Testis (tissue), 2 donors: ENCODE measurements at regions not wholly inside any gene's neighbourhood (a gene's known extent, or its start where the extent isn't known, plus 50 kb on each side); places are given as distances from the start of the nearest gene placed in this dataset.
"Not testable (repeated sequence)": the region's sequence is repeated elsewhere in the genome, so short reads cannot be mapped to it uniquely, and the experiment has no call there.

ENCODE experiments used
- DNase-seq: peaks from one replicate; pipeline ENCODE4 v3.0.0-alpha.2; 2019
- H3K27ac ChIP-seq, 2 donors: fragments of 200-600 bp; sonication (generic); one replicate each; pipeline ENCODE4 v1.5.1; 2019
- H3K27me3 ChIP-seq: fragments of 200-600 bp; sonication (generic); one replicate; pipeline ENCODE4 v1.5.1; 2019
- H3K36me3 ChIP-seq: fragments of 200-600 bp; sonication (generic); one replicate; pipeline ENCODE4 v1.5.1; 2017; ENCODE audit warnings: low read depth; ENCODE audit errors: missing control alignments
- H3K4me1 ChIP-seq: fragments of 200-600 bp; sonication (generic); one replicate; pipeline ENCODE4 v1.5.1; 2019
- H3K4me3 ChIP-seq, 2 donors: fragments of 200-600 bp; sonication (generic); one replicate each; pipeline ENCODE4 v1.5.1; 2017 to 2019
- H3K9me3 ChIP-seq: fragments of 200-600 bp; sonication (generic); one replicate; pipeline ENCODE4 v1.5.1; 2017
- POLR2A ChIP-seq: fragments of 450-650 bp; IDR thresholded peaks from one replicate; pipeline ENCODE4 v1.6.1; 2017; ENCODE audit warnings: antibody characterized with exemption, mild to moderate bottlenecking, moderate library complexity
- WGBS, 2 donors: methylation state at CpG; one replicate each; pipeline ENCODE4 v1.1.5; 2018; 5-methylcytosine and 5-hydroxymethylcytosine counted together
- intact Hi-C: fragments of 100-400 bp; cut with DNase I; formaldehyde crosslinking; loops from one replicate; pipeline ENCODE4 v1.15.1; 2023; ENCODE audit warnings: low total_unique reads
- TF ChIP-seq, protein P1 (sequence below), 3 experiments: fragments of 450-650 bp in 2 of 3; fragments of 200-600 bp in 1 of 3; sonication (generic) in 1 of 3; IDR thresholded peaks; one replicate each; pipeline ENCODE4 v1.5.1; 2016 to 2019; ENCODE audit warnings: antibody characterized with exemption in 3 of 3, mild to moderate bottlenecking in 2 of 3, moderate library complexity in 1 of 3

DNA sequence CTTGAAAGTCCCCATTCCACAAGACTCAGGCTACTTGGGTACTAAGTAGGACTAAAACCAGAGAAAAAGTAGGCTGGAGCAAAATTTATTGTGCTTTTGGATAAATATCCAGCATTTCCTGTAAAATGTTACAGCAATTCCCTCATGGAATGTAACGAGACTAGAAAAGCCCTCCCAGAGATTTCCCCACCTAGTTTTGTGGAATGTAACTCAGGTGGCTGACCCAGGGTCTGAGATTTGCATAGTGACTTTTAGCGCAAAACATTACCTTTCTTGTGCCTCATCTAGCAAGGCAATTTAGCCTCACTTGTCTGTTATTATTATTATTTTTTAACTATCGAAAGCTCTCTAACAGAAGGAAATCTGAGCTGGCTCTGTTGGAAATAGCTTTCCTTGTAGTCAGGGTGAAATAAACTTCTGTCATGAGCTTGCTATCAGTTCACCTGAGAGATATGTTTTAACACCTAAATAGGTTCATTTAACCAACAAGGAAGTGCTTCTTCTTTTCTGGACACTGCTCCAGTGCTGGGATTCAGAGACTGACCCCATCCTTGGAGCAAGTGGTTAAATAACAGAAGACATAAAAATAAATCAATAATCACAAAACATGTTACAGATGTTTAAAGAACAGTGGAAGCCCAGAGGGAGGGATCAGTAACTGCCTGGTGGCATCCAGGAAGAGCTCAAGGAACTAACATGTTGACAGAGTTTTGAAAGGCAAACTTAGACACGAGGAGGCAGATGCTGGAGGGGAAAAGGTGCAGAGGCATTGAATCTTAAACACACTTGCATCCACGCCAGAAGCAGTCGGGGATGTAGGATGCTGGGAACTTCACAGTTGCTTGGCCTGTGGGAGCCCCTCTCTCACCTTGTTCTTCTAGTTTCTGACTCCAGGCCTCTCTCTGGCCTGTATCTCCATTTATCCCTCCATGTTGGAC, 68.3 kb upstream of the RHOU start:
- no peak for DNase-seq
- Histone ChIP-seq H3K36me3 (no peaks in the 10 kb centered on the region), H3K9me3 (no peaks in the 10 kb centered on the region), H3K27ac (no peak overlapping the region), H3K4me3 (no peak overlapping the region), H3K4me1 (no peaks in the 10 kb centered on the region), H3K27me3 (no peaks in the 10 kb centered on the region)
- TF ChIP-seq, protein P1, sequence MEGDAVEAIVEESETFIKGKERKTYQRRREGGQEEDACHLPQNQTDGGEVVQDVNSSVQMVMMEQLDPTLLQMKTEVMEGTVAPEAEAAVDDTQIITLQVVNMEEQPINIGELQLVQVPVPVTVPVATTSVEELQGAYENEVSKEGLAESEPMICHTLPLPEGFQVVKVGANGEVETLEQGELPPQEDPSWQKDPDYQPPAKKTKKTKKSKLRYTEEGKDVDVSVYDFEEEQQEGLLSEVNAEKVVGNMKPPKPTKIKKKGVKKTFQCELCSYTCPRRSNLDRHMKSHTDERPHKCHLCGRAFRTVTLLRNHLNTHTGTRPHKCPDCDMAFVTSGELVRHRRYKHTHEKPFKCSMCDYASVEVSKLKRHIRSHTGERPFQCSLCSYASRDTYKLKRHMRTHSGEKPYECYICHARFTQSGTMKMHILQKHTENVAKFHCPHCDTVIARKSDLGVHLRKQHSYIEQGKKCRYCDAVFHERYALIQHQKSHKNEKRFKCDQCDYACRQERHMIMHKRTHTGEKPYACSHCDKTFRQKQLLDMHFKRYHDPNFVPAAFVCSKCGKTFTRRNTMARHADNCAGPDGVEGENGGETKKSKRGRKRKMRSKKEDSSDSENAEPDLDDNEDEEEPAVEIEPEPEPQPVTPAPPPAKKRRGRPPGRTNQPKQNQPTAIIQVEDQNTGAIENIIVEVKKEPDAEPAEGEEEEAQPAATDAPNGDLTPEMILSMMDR (IDR thresholded peaks at IDR 0.05): no peak
- TF ChIP-seq POLR2A: no peak
- WGBS, 2 donors: 82 to 87% methylated on average over 6 of the region's 6 CpGs
- intact Hi-C loops: no loop called here

GRCh38 chr1:228668553-228669241, 66.6 kb upstream of the RHOU start:
- Histone ChIP-seq H3K36me3 (no peaks in the 10 kb centered on the region), H3K9me3 (no peaks in the 10 kb centered on the region), H3K27ac (no peak overlapping the region), H3K27me3 (no peaks in the 10 kb centered on the region), H3K4me3 (no peak overlapping the region), H3K4me1 (no peaks in the 10 kb centered on the region)
- intact Hi-C loops: no loop called here
- DNase-seq: no peak
- TF ChIP-seq, protein P1 (IDR thresholded peaks at IDR 0.05): no peak
- no peak for TF ChIP-seq POLR2A
- 76 to 92% methylated on average over 5 of the region's 5 CpGs for WGBS, 2 donors

GRCh38 chr1:228669242-228669585, 66.1 kb upstream of the RHOU start:
- intact Hi-C loops: no loop called here
- no peaks in the 10 kb centered on the region for H3K4me1 ChIP-seq
- no peak overlapping the region for H3K4me3 ChIP-seq
- no peak overlapping the region for H3K27ac ChIP-seq
- no peaks in the 10 kb centered on the region for H3K9me3 ChIP-seq
- H3K27me3 ChIP-seq: no peaks in the 10 kb centered on the region
- H3K36me3 ChIP-seq: no peaks in the 10 kb centered on the region
- WGBS, 2 donors: 83 to 91% methylated on average over 1 of the region's 1 CpG
- DNase-seq: no peak
- TF ChIP-seq, protein P1 (IDR thresholded peaks at IDR 0.05): no peak
- TF ChIP-seq POLR2A: no peak

DNA sequence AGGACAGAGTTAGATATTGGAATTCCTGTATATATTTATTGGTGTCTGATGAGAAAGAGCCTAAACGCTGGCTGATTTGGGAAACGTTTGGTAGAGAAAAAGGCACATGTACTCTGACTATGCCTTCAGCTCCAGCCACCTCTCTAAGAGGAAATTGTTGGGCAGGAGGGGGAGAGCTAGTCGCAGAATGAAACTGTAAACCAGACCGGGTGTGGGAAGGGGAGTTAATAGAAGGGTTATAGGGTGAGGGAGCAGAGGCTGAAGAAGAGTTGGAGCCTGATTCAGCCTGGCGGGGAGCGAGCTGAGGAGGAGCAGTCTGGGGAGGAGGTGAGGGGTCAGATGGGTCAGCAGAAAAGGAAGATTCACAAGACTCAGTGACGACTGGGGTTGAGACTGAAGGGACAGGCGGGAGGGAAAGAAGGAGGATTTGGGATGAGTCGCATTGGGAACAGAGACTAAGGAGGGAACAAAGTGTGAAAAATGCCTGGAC, 54.2 kb upstream of the RHOU start:
- H3K4me3 ChIP-seq, H3K27me3 ChIP-seq, H3K4me1 ChIP-seq, H3K9me3 ChIP-seq, H3K27ac ChIP-seq, DNase-seq, H3K36me3 ChIP-seq, intact Hi-C loops: not testable (repeated sequence)
- 57 to 69% methylated on average over 9 of the region's 9 CpGs for WGBS, 2 donors

GRCh38 chr1:228683428-228683827, 51.9 kb upstream of the RHOU start:
- no peak for DNase-seq
- Histone ChIP-seq H3K27ac (no peak overlapping the region), H3K4me1 (peaks cover 4% of the 10 kb centered on the region), H3K9me3 (no peaks in the 10 kb centered on the region), H3K27me3 (no peaks in the 10 kb centered on the region), H3K36me3 (no peaks in the 10 kb centered on the region), H3K4me3 (no peak overlapping the region)
- no peak for TF ChIP-seq POLR2A
- TF ChIP-seq, protein P1 (IDR thresholded peaks at IDR 0.05): no peak
- intact Hi-C loops: no loop called here
- WGBS, 2 donors: 84 to 95% methylated on average over 3 of the region's 3 CpGs
